DND-41 (cell line): ENCODE measurements at regions not wholly inside any gene's neighbourhood (a gene's known extent, or its start where the extent isn't known, plus 50 kb on each side); places are given as distances from the start of the nearest gene placed in this dataset.

Experiments
- ATAC-seq: fragments of 200-7000 bp; cut with Tn5 transposase; 3 replicates; pipeline ENCODE4 v1.9.1; 2021; ENCODE audit warnings: low read depth; ENCODE audit not compliant: insufficient read depth
- DNase-seq: peaks from one replicate; pipeline ENCODE4 v3.0.0-alpha.2; 2020
- H2AFZ ChIP-seq: 2 replicates; pipeline ENCODE4 v1.6.0; 2012; ENCODE audit warnings: low read depth, low read length
- H3K27ac ChIP-seq: 2 replicates; pipeline ENCODE4 v1.5.1; 2012; ENCODE audit warnings: low read length, inconsistent platforms
- H3K27me3 ChIP-seq: fragments of 200-600 bp; sonication (generic); 2 replicates; pipeline ENCODE4 v1.6.0; 2012; ENCODE audit warnings: low read length, mild to moderate bottlenecking, inconsistent platforms; ENCODE audit not compliant: insufficient read depth, poor library complexity
- H3K36me3 ChIP-seq: 2 replicates; pipeline ENCODE4 v1.5.1; 2012; ENCODE audit warnings: low read length, inconsistent platforms; ENCODE audit not compliant: insufficient read depth
- H3K4me1 ChIP-seq: 2 replicates; pipeline ENCODE4 v1.5.1; 2012; ENCODE audit warnings: mild to moderate bottlenecking, low read length; ENCODE audit not compliant: insufficient read depth
- H3K4me2 ChIP-seq: 2 replicates; pipeline ENCODE4 v1.6.0; 2012; ENCODE audit warnings: mild to moderate bottlenecking, moderate library complexity, low read length, inconsistent platforms; ENCODE audit not compliant: insufficient read depth
- H3K4me3 ChIP-seq, 2 experiments: fragments of 200-600 bp in 1 of 2; shearing (Covaris generic) in 1 of 2; 2 replicates each; pipeline ENCODE4 v1.5.1; 2012 to 2016; ENCODE audit warnings: inconsistent platforms in 2 of 2, low read length in 2 of 2, mild to moderate bottlenecking in 2 of 2, low read depth in 1 of 2, moderate library complexity in 1 of 2
- H3K79me2 ChIP-seq: 2 replicates; pipeline ENCODE4 v1.6.0; 2012; ENCODE audit warnings: low read length, inconsistent platforms; ENCODE audit not compliant: insufficient read depth
- H3K9ac ChIP-seq: 2 replicates; pipeline ENCODE4 v1.6.0; 2012; ENCODE audit warnings: low read depth, mild to moderate bottlenecking, inconsistent platforms, low read length, moderate library complexity
- H3K9me3 ChIP-seq: 2 replicates; pipeline ENCODE4 v1.5.1; 2012; ENCODE audit warnings: low read length, moderate library complexity, mild to moderate bottlenecking, inconsistent platforms; ENCODE audit not compliant: insufficient read depth, severe bottlenecking
- H4K20me1 ChIP-seq: 2 replicates; pipeline ENCODE4 v1.6.0; 2012; ENCODE audit warnings: low read length; ENCODE audit not compliant: insufficient read depth
- EZH2 ChIP-seq: IDR thresholded peaks from 3 replicates; pipeline ENCODE4 v1.6.1; 2012; ENCODE audit warnings: borderline replicate concordance, low read depth, mild to moderate bottlenecking, moderate library complexity, low read length, inconsistent platforms; ENCODE audit not compliant: severe bottlenecking
- TF ChIP-seq, protein P1 (sequence below): IDR thresholded peaks from 2 replicates; pipeline ENCODE4 v1.5.1; 2012; ENCODE audit warnings: borderline replicate concordance, low read length, moderate library complexity, mild to moderate bottlenecking; ENCODE audit not compliant: poor library complexity, severe bottlenecking; ENCODE audit errors: extremely low read depth

- H4K20me1 ChIP-seq: no peaks in the 10 kb centered on the region
- no peaks in the 10 kb centered on the region for H3K36me3 ChIP-seq
- no peaks in the 10 kb centered on the region for H3K4me1 ChIP-seq
- no peak overlapping the region for H3K4me3 ChIP-seq
- H3K9me3 ChIP-seq: no peaks in the 10 kb centered on the region
- H2AFZ ChIP-seq: no peak overlapping the region
- no peak overlapping the region for H3K4me2 ChIP-seq
- H3K27ac ChIP-seq: no peak overlapping the region
- no peak for TF ChIP-seq EZH2
- TF ChIP-seq, protein P1, sequence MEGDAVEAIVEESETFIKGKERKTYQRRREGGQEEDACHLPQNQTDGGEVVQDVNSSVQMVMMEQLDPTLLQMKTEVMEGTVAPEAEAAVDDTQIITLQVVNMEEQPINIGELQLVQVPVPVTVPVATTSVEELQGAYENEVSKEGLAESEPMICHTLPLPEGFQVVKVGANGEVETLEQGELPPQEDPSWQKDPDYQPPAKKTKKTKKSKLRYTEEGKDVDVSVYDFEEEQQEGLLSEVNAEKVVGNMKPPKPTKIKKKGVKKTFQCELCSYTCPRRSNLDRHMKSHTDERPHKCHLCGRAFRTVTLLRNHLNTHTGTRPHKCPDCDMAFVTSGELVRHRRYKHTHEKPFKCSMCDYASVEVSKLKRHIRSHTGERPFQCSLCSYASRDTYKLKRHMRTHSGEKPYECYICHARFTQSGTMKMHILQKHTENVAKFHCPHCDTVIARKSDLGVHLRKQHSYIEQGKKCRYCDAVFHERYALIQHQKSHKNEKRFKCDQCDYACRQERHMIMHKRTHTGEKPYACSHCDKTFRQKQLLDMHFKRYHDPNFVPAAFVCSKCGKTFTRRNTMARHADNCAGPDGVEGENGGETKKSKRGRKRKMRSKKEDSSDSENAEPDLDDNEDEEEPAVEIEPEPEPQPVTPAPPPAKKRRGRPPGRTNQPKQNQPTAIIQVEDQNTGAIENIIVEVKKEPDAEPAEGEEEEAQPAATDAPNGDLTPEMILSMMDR: no peak
- H3K79me2 ChIP-seq: no peaks in the 10 kb centered on the region
- no peak overlapping the region for H3K9ac ChIP-seq
- DNase-seq (no peak), ATAC-seq (no peak)
- no peaks in the 10 kb centered on the region for H3K27me3 ChIP-seq
Observed at GRCh38 chr7:125057963-125058362, 128.3 kb upstream of the POT1 start.

DNA sequence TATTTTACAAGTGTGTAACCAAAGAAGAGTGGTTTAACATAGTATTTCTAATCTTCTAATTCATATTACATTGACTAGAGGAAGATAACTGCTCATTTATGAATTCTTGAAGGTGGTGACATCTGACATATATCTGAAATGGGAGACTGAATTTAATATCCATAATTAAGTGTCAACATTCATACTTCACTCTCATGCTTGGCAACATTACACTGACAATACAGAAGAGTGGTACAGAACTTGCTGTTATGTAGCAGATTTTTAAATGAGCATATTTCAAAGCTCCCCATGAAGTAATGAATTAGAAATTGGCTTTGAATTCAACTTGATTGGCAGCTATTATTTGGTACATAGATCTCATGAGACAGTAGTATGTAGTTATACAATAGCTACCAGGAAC lies 125.8 kb upstream of the POT1 start:
- Histone ChIP-seq H3K9me3 (no peaks in the 10 kb centered on the region), H3K79me2 (no peaks in the 10 kb centered on the region), H3K4me2 (no peak overlapping the region), H3K27me3 (no peaks in the 10 kb centered on the region), H3K9ac (no peak overlapping the region), H3K27ac (no peak overlapping the region), H2AFZ (no peak overlapping the region), H4K20me1 (no peaks in the 10 kb centered on the region), H3K4me1 (no peaks in the 10 kb centered on the region), H3K36me3 (no peaks in the 10 kb centered on the region), H3K4me3 (no peak overlapping the region)
- no peak for TF ChIP-seq EZH2
- ATAC-seq (no peak), DNase-seq (no peak)

- Histone ChIP-seq H3K4me1 (no peaks in the 10 kb centered on the region), H3K36me3 (no peaks in the 10 kb centered on the region), H4K20me1 (no peaks in the 10 kb centered on the region), H3K9ac (no peak overlapping the region), H2AFZ (no peak overlapping the region), H3K9me3 (no peaks in the 10 kb centered on the region), H3K27me3 (no peaks in the 10 kb centered on the region), H3K79me2 (no peaks in the 10 kb centered on the region), H3K27ac (no peak overlapping the region), H3K4me2 (no peak overlapping the region), H3K4me3 (no peak overlapping the region)
- TF ChIP-seq EZH2: no peak
- TF ChIP-seq, protein P1: no peak
- ATAC-seq: no peak
- no peak for DNase-seq
Observed at GRCh38 chr7:125046767-125047166, 117.1 kb upstream of the POT1 start.

- Histone ChIP-seq H3K4me1 (no peaks in the 10 kb centered on the region), H4K20me1 (no peaks in the 10 kb centered on the region), H3K79me2 (no peaks in the 10 kb centered on the region), H3K27ac (no peak overlapping the region), H3K4me2 (no peak overlapping the region), H3K36me3 (no peaks in the 10 kb centered on the region), H3K9me3 (no peaks in the 10 kb centered on the region), H2AFZ (no peak overlapping the region), H3K9ac (no peak overlapping the region), H3K27me3 (no peaks in the 10 kb centered on the region), H3K4me3 (no peak overlapping the region)
- DNase-seq (no peak), ATAC-seq (no peak)
- TF ChIP-seq, protein P1: no peak
- no peak for TF ChIP-seq EZH2
Observed at GRCh38 chr7:125033506-125033905, 103.9 kb upstream of the POT1 start.
